SK-N-SH (cell line): ENCODE measurements at regions not wholly inside any gene's neighbourhood (a gene's known extent, or its start where the extent isn't known, plus 50 kb on each side); places are given as distances from the start of the nearest gene placed in this dataset.

ENCODE experiments used
- CTCF ChIA-PET: fragments of 300-600, 350-600 bp; formaldehyde crosslinking; extraction: SDS; loops from one replicate; lab custom pipeline; 2021; lab: Yijun Ruan, JAX
- POLR2A ChIA-PET: fragments of 350-600 bp; sonication (Branson Sonifier 250); formaldehyde crosslinking; extraction: SDS; loops from one replicate; lab custom pipeline; 2020; ENCODE audit warnings: antibody characterized with exemption, inconsistent platforms; lab: Yijun Ruan, JAX
- DNase-seq: peaks from one replicate; pipeline ENCODE4 v3.0.0; 2012
- H2AFZ ChIP-seq: fragments of 200-600 bp; sonication (generic); 2 replicates; pipeline ENCODE4 v1.8.1; 2016; ENCODE audit warnings: antibody characterized with exemption, mild to moderate bottlenecking, low read depth
- H3F3A ChIP-seq: fragments of 200-600 bp; sonication (generic); replicated peaks from 2 replicates; pipeline ENCODE3; 2016; ENCODE audit warnings: antibody characterized with exemption, mild to moderate bottlenecking; ENCODE audit not compliant: insufficient read depth
- H3K27ac ChIP-seq, 2 experiments: fragments of 200-500 bp in 1 of 2; fragments of 200-600 bp in 1 of 2; sonication (Bioruptor generic) in 1 of 2; sonication (generic), shearing (Covaris generic) in 1 of 2; 2 replicates each; pipeline versions ENCODE4 v1.5.1 to v1.6.1; 2014 to 2016; ENCODE audit warnings: low read depth in 2 of 2, inconsistent platforms in 1 of 2, low read length in 1 of 2, mild to moderate bottlenecking in 1 of 2, mixed read lengths in 1 of 2
- H3K27me3 ChIP-seq: fragments of 200-600 bp; sonication (generic), shearing (Covaris generic); 2 replicates; pipeline ENCODE4 v1.6.1; 2016; ENCODE audit warnings: mixed run types; ENCODE audit not compliant: insufficient read depth
- H3K36me3 ChIP-seq, 2 experiments: fragments of 200-500 bp in 1 of 2; fragments of 200-600 bp in 1 of 2; sonication (Bioruptor generic) in 1 of 2; sonication (generic) in 1 of 2; replicated peaks in 1 of 2; 2 replicates each; pipeline versions ENCODE3 to v1.5.1; 2014 to 2016; ENCODE audit warnings: low read length in 1 of 2, mild to moderate bottlenecking in 1 of 2; ENCODE audit not compliant: insufficient read depth in 2 of 2, control insufficient read depth in 1 of 2
- H3K4me1 ChIP-seq, 2 experiments: fragments of 200-500 bp in 1 of 2; fragments of 200-600 bp in 1 of 2; sonication (Bioruptor generic) in 1 of 2; sonication (generic), shearing (Covaris generic) in 1 of 2; 2 replicates each; pipeline versions ENCODE4 v1.5.1 to v1.6.1; 2014 to 2016; ENCODE audit warnings: low read depth in 1 of 2, low read length in 1 of 2, mixed run types in 1 of 2; ENCODE audit not compliant: insufficient read depth in 2 of 2, control insufficient read depth in 1 of 2
- H3K4me2 ChIP-seq: fragments of 200-600 bp; sonication (generic), shearing (Covaris generic); 2 replicates; pipeline ENCODE4 v1.6.1; 2017; ENCODE audit warnings: mixed run types
- H3K4me3 ChIP-seq, 2 experiments: fragments of 200-500 bp in 1 of 2; fragments of 200-600 bp in 1 of 2; sonication (Bioruptor generic) in 1 of 2; sonication (generic), shearing (Covaris generic) in 1 of 2; 2 replicates each; pipeline versions ENCODE4 v1.5.1 to v1.8.1; 2014 to 2016; ENCODE audit warnings: low read depth in 2 of 2, inconsistent platforms in 1 of 2, low read length in 1 of 2, mild to moderate bottlenecking in 1 of 2, mixed read lengths in 1 of 2, moderate library complexity in 1 of 2
- H3K79me2 ChIP-seq: fragments of 200-600 bp; sonication (generic); 2 replicates; pipeline ENCODE4 v1.8.1; 2017; ENCODE audit warnings: mild to moderate bottlenecking; ENCODE audit not compliant: insufficient read depth
- H3K9ac ChIP-seq: fragments of 200-600 bp; sonication (generic); 2 replicates; pipeline ENCODE4 v1.6.1; 2017; ENCODE audit warnings: mixed run types
- H3K9me2 ChIP-seq: fragments of 200-600 bp; sonication (generic); 2 replicates; pipeline ENCODE4 v1.6.1; 2017; ENCODE audit warnings: mixed run types
- H3K9me3 ChIP-seq: fragments of 200-600 bp; sonication (generic); 2 replicates; pipeline ENCODE4 v1.6.1; 2017; ENCODE audit warnings: mixed run types, mild to moderate bottlenecking, moderate library complexity
- H4K20me1 ChIP-seq: fragments of 200-600 bp; sonication (generic); 2 replicates; pipeline ENCODE4 v1.6.1; 2017; ENCODE audit warnings: mild to moderate bottlenecking, mixed run types; ENCODE audit not compliant: insufficient read depth
- FOSL2 ChIP-seq: IDR thresholded peaks from 2 replicates; pipeline ENCODE4 v1.4.0; 2012; ENCODE audit warnings: low read depth, mild to moderate bottlenecking, moderate library complexity, borderline replicate concordance
- FOXJ3 ChIP-seq: sonication (generic); formaldehyde crosslinking; IDR thresholded peaks from 2 replicates; pipeline ENCODE4 v1.5.1; 2020; ENCODE audit warnings: mild to moderate bottlenecking, missing genetic modification reagents
- GABPA ChIP-seq: IDR thresholded peaks from 2 replicates; pipeline ENCODE4 v1.4.0; 2012; ENCODE audit warnings: low read depth, mild to moderate bottlenecking
- NRF1 ChIP-seq: IDR thresholded peaks from 2 replicates; pipeline ENCODE4 v1.6.1; 2012; ENCODE audit warnings: low read depth, mild to moderate bottlenecking, low read length
- POLR2AphosphoS5 ChIP-seq: IDR thresholded peaks from 2 replicates; pipeline ENCODE4 v1.6.1; 2012; ENCODE audit warnings: low read depth, low read length
- RFX5 ChIP-seq: IDR thresholded peaks from 2 replicates; pipeline ENCODE4 v1.6.1; 2012; ENCODE audit warnings: mild to moderate bottlenecking, improper control_type of control experiment, low read length
- SMC3 ChIP-seq: IDR thresholded peaks from 2 replicates; pipeline ENCODE4 v1.6.1; 2012; ENCODE audit warnings: low read depth, low read length, improper control_type of control experiment
- TAF1 ChIP-seq: IDR thresholded peaks from 2 replicates; pipeline ENCODE4 v1.6.1; 2012; ENCODE audit warnings: low read depth, mild to moderate bottlenecking, low read length, moderate library complexity, borderline replicate concordance
- TCF12 ChIP-seq: IDR thresholded peaks from 2 replicates; pipeline ENCODE4 v1.4.0; 2012
- YY1 ChIP-seq: IDR thresholded peaks from 2 replicates; pipeline ENCODE4 v1.4.0; 2012; ENCODE audit warnings: low read depth, mild to moderate bottlenecking
- WGBS: methylation state at CpG from one replicate; pipeline ENCODE4 v1.1.6; 2017; ENCODE audit warnings: low lambda C conversion rate; 5-methylcytosine and 5-hydroxymethylcytosine counted together
- TF ChIP-seq, protein P1 (sequence below): IDR thresholded peaks from 2 replicates; pipeline ENCODE4 v1.4.0; 2012; ENCODE audit warnings: low read depth, borderline replicate concordance
- TF ChIP-seq, protein P2 (sequence below): IDR thresholded peaks from 2 replicates; pipeline ENCODE4; 2012
- TF ChIP-seq, protein P3 (sequence below): fragments of 150-350 bp; IDR thresholded peaks from 2 replicates; pipeline ENCODE4 v1.6.1; 2016; ENCODE audit warnings: mild to moderate bottlenecking, low read depth, low read length
- TF ChIP-seq, protein P4 (sequence below): fragments of 150-350 bp; IDR thresholded peaks from 2 replicates; pipeline ENCODE4 v1.6.1; 2017; ENCODE audit warnings: antibody characterized with exemption, low read length, low read depth, borderline replicate concordance
- TF ChIP-seq, protein P5 (sequence below): fragments of 200-600 bp; sonication (generic); IDR thresholded peaks from 2 replicates; pipeline ENCODE4 v1.6.1; 2017; ENCODE audit warnings: antibody characterized with exemption, mild to moderate bottlenecking, moderate library complexity

DNA sequence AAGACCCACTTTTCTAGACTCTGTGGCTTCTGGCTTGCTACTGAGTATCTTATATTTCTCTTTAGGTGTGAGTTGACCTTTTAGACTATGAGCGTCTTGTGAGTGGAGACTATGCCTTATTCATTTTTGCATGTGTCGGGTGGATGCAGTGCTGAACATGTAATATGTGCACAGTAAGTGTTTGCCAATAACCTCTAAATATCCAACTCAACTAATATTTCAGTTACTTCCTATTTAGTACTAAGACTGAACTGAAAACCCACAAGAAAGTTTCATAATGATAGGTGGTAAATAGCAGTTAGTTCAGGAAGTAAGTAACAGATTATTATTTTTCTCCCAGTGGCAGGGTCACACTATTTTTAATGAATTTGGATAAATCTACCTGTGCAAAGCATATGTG is 269.3 kb downstream of the KCNRG start:
- H3K4me2 ChIP-seq = no peak overlapping the region
- no peaks in the 10 kb centered on the region for H3K79me2 ChIP-seq
- H3K4me3 ChIP-seq = no peak overlapping the region
- no peak for DNase-seq
- H3K9me2 ChIP-seq = no peaks in the 10 kb centered on the region
- TF ChIP-seq FOXJ3 (CRISPR knock-in tag) (no peak), NRF1 (no peak), SMC3 (no peak), YY1 (no peak), TCF12 (no peak), RFX5 (no peak), TAF1 (no peak), POLR2AphosphoS5 (no peak), GABPA (no peak), FOSL2 (no peak)
- TF ChIP-seq, protein P1, sequence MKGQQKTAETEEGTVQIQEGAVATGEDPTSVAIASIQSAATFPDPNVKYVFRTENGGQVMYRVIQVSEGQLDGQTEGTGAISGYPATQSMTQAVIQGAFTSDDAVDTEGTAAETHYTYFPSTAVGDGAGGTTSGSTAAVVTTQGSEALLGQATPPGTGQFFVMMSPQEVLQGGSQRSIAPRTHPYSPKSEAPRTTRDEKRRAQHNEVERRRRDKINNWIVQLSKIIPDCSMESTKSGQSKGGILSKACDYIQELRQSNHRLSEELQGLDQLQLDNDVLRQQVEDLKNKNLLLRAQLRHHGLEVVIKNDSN = no peak
- TF ChIP-seq, protein P2, sequence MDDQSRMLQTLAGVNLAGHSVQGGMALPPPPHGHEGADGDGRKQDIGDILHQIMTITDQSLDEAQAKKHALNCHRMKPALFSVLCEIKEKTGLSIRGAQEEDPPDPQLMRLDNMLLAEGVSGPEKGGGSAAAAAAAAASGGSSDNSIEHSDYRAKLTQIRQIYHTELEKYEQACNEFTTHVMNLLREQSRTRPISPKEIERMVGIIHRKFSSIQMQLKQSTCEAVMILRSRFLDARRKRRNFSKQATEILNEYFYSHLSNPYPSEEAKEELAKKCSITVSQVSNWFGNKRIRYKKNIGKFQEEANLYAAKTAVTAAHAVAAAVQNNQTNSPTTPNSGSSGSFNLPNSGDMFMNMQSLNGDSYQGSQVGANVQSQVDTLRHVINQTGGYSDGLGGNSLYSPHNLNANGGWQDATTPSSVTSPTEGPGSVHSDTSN = no peak
- TF ChIP-seq, protein P3, sequence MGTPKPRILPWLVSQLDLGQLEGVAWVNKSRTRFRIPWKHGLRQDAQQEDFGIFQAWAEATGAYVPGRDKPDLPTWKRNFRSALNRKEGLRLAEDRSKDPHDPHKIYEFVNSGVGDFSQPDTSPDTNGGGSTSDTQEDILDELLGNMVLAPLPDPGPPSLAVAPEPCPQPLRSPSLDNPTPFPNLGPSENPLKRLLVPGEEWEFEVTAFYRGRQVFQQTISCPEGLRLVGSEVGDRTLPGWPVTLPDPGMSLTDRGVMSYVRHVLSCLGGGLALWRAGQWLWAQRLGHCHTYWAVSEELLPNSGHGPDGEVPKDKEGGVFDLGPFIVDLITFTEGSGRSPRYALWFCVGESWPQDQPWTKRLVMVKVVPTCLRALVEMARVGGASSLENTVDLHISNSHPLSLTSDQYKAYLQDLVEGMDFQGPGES = no peak
- TF ChIP-seq, protein P4, sequence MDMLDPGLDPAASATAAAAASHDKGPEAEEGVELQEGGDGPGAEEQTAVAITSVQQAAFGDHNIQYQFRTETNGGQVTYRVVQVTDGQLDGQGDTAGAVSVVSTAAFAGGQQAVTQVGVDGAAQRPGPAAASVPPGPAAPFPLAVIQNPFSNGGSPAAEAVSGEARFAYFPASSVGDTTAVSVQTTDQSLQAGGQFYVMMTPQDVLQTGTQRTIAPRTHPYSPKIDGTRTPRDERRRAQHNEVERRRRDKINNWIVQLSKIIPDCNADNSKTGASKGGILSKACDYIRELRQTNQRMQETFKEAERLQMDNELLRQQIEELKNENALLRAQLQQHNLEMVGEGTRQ = no peak
- TF ChIP-seq, protein P5, sequence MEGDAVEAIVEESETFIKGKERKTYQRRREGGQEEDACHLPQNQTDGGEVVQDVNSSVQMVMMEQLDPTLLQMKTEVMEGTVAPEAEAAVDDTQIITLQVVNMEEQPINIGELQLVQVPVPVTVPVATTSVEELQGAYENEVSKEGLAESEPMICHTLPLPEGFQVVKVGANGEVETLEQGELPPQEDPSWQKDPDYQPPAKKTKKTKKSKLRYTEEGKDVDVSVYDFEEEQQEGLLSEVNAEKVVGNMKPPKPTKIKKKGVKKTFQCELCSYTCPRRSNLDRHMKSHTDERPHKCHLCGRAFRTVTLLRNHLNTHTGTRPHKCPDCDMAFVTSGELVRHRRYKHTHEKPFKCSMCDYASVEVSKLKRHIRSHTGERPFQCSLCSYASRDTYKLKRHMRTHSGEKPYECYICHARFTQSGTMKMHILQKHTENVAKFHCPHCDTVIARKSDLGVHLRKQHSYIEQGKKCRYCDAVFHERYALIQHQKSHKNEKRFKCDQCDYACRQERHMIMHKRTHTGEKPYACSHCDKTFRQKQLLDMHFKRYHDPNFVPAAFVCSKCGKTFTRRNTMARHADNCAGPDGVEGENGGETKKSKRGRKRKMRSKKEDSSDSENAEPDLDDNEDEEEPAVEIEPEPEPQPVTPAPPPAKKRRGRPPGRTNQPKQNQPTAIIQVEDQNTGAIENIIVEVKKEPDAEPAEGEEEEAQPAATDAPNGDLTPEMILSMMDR = no peak
- no peaks in the 10 kb centered on the region for H3K36me3 ChIP-seq
- H2AFZ ChIP-seq = no peak overlapping the region
- WGBS = 87% methylated on average over 2 of the region's 2 CpGs
- ChIA-PET POLR2A (no interaction called here), CTCF (no interaction called here)
- no peak overlapping the region for H3K9ac ChIP-seq
- no peaks in the 10 kb centered on the region for H3F3A ChIP-seq
- H3K4me1 ChIP-seq = no peaks in the 10 kb centered on the region; a peak in 1 of 4 replicates
- no peaks in the 10 kb centered on the region for H4K20me1 ChIP-seq
- H3K27ac ChIP-seq = no peak overlapping the region
- no peaks in the 10 kb centered on the region for H3K27me3 ChIP-seq
- 0 out of 2 replicates have a peak, but pooled peaks cover 3% of the 10 kb centered on the region for H3K9me3 ChIP-seq
